HUES64 (cell line): ENCODE measurements at regions not wholly inside any gene's neighbourhood (a gene's known extent, or its start where the extent isn't known, plus 50 kb on each side); places are given as distances from the start of the nearest gene placed in this dataset.

Experiments used
- H3K27ac ChIP-seq: 2 replicates; pipeline ENCODE4 v1.7.0; 2013; ENCODE audit warnings: low read depth, low read length, inconsistent platforms
- H3K27me3 ChIP-seq: 2 replicates; pipeline ENCODE4 v1.6.1; 2013; ENCODE audit warnings: mild to moderate bottlenecking, low read length; ENCODE audit not compliant: insufficient read depth
- H3K36me3 ChIP-seq: 2 replicates; pipeline ENCODE4 v1.6.1; 2013; ENCODE audit warnings: mild to moderate bottlenecking, low read length; ENCODE audit not compliant: insufficient read depth
- H3K4me1 ChIP-seq: 2 replicates; pipeline ENCODE4 v1.6.1; 2013; ENCODE audit warnings: mild to moderate bottlenecking, low read length, moderate library complexity; ENCODE audit not compliant: insufficient read depth
- H3K4me3 ChIP-seq: 2 replicates; pipeline ENCODE4 v1.5.1; 2013; ENCODE audit warnings: mild to moderate bottlenecking, low read length, moderate library complexity
- H3K9ac ChIP-seq: 2 replicates; pipeline ENCODE4 v1.6.1; 2013; ENCODE audit warnings: mild to moderate bottlenecking, low read depth, low read length
- H3K9me3 ChIP-seq: 2 replicates; pipeline ENCODE4 v1.6.1; 2013; ENCODE audit warnings: low read depth, low read length; ENCODE audit not compliant: insufficient read depth
- WGBS: fragments of 150-250, 120-280 bp; methylation state at CpG from one replicate; pipeline ENCODE4 v1.1.7; 2013; ENCODE audit warnings: missing lambda C conversion rate; 5-methylcytosine and 5-hydroxymethylcytosine counted together

DNA sequence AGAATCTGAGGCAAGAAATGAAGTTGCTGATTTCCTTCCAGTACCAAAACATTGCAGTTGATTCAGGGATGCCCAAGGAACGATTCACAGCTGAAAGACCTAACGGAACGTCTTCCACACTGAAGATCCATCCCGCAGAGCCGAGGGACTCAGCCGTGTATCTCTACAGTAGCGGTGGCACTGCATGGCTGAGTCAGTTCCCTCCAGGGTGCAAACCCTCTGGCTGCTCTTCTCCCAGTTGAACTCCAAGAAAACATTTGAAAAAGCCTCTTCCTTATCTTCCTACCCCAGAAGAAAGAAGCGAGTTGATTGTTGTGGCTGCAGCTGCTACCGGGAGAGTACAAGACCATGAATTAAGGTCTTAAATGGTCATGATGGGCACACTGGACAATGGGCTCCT is 147.1 kb upstream of the PRSS1 start:
- 92% methylated on average over 9 of the region's 9 CpGs for WGBS
- H3K27me3 ChIP-seq: peaks cover 5% of the 10 kb centered on the region; the same call in 1 of the 2 replicates
- H3K4me3 ChIP-seq: no peak overlapping the region
- H3K9me3 ChIP-seq: no peaks in the 10 kb centered on the region
- no peaks in the 10 kb centered on the region for H3K4me1 ChIP-seq
- no peak overlapping the region for H3K9ac ChIP-seq
- H3K36me3 ChIP-seq: no peaks in the 10 kb centered on the region
- no peak overlapping the region for H3K27ac ChIP-seq

- WGBS: 90% methylated on average over 6 of the region's 6 CpGs
- H3K27ac ChIP-seq: no peak overlapping the region
- no peak overlapping the region for H3K4me3 ChIP-seq
- H3K9ac ChIP-seq: no peak overlapping the region
- H3K9me3 ChIP-seq: no peaks in the 10 kb centered on the region
- H3K4me1 ChIP-seq: no peaks in the 10 kb centered on the region
- H3K27me3 ChIP-seq: no peaks in the 10 kb centered on the region
- no peaks in the 10 kb centered on the region for H3K36me3 ChIP-seq
Observed at GRCh38 chr7:142598297-142598696, 151.0 kb upstream of the PRSS1 start.

- Histone ChIP-seq H3K4me3 (no peak overlapping the region), H3K4me1 (no peaks in the 10 kb centered on the region), H3K27me3 (no peaks in the 10 kb centered on the region), H3K9me3 (no peaks in the 10 kb centered on the region), H3K36me3 (no peaks in the 10 kb centered on the region), H3K27ac (no peak overlapping the region), H3K9ac (no peak overlapping the region)
- WGBS: 93% methylated on average over 4 of the region's 4 CpGs
Observed at GRCh38 chr7:142597547-142597946, 151.7 kb upstream of the PRSS1 start.

- Histone ChIP-seq H3K9me3 (no peaks in the 10 kb centered on the region), H3K4me1 (no peaks in the 10 kb centered on the region), H3K36me3 (no peaks in the 10 kb centered on the region), H3K4me3 (no peak overlapping the region), H3K27me3 (no peaks in the 10 kb centered on the region), H3K9ac (no peak overlapping the region), H3K27ac (no peak overlapping the region)
- 97% methylated on average over 4 of the region's 4 CpGs for WGBS
Observed at GRCh38 chr7:142595816-142596516, 153.3 kb upstream of the PRSS1 start.

DNA sequence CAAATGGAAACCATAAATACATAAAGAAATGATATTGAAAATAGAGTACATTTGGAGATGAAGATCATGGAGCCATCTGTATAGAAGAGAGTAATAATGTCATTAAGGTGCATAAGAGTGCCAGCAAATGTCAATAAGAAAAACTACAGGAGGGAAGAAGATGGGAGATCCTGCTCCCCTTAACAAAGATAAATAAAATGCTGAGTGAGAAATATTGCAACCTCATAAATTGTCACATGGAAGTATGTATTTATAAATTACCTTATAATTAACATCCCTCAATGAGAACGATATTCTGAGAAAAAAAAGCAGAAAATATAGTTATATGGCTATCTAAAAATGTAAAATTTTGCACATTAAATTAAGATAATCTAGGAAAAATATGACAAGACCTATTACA is 155.2 kb upstream of the PRSS1 start:
- Histone ChIP-seq H3K4me3 (no peak overlapping the region), H3K27ac (no peak overlapping the region), H3K9me3 (no peaks in the 10 kb centered on the region), H3K27me3 (no peaks in the 10 kb centered on the region), H3K4me1 (no peaks in the 10 kb centered on the region), H3K36me3 (no peaks in the 10 kb centered on the region), H3K9ac (no peak overlapping the region)
- WGBS: no CpG with 5 or more reads among the region's 1 CpG

- WGBS: 95% methylated on average over 4 of the region's 4 CpGs
- Histone ChIP-seq H3K9me3 (no peaks in the 10 kb centered on the region), H3K4me1 (no peaks in the 10 kb centered on the region), H3K4me3 (no peak overlapping the region), H3K27ac (no peak overlapping the region), H3K9ac (no peak overlapping the region), H3K36me3 (no peaks in the 10 kb centered on the region), H3K27me3 (no peaks in the 10 kb centered on the region)
Observed at GRCh38 chr7:142593106-142593505, 156.2 kb upstream of the PRSS1 start.

- WGBS: 92% methylated on average over 3 of the region's 3 CpGs
- Histone ChIP-seq H3K27me3 (no peaks in the 10 kb centered on the region), H3K4me1 (no peaks in the 10 kb centered on the region)
Observed at GRCh38 chr7:142592664-142593063, 156.6 kb upstream of the PRSS1 start.

GRCh38 chr7:142592231-142592630 is 157.0 kb upstream of the PRSS1 start:
- 96% methylated on average over 2 of the region's 2 CpGs for WGBS
- H3K4me1 ChIP-seq: no peaks in the 10 kb centered on the region

More at GRCh38 chr7:142592664-142593063, 156.6 kb upstream of the PRSS1 start:
- no peak overlapping the region for H3K27ac ChIP-seq
- H3K9me3 ChIP-seq: no peaks in the 10 kb centered on the region
- H3K36me3 ChIP-seq: no peaks in the 10 kb centered on the region
- H3K4me3 ChIP-seq: no peak overlapping the region
- H3K9ac ChIP-seq: no peak overlapping the region

DNA sequence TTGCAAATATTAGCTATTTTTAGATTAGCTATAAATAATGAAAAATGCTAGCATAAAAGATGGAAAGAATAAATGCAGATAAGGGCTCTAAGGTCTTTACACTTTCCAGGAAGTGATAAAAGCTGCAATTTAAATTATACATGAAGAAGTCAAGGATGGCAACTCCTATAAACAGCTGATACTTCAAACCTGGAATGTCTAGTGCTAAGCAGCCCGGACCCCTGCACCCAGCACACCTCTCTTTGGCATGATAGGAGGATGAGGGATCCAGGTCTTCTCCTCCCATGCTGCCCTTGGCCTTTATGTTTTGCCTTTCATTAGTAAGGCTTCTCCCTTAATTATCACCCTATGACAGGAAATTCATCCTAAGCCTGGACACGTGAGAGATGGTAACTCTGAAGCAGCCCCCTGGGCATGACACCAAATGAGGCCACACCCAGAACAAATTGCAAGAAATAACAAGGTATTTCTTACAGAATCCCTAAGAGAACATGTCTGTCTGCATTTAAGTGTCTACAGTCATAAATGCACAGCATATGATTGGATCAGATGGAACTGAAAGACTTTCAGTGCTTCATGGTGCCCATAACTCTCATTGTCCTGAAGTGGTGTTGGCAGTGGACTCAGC is 158.3 kb upstream of the PRSS1 start:
- H3K4me1 ChIP-seq: no peaks in the 10 kb centered on the region
- H3K4me3 ChIP-seq: no peak overlapping the region
- WGBS: 83% methylated on average over 2 of the region's 2 CpGs
- no peaks in the 10 kb centered on the region for H3K9me3 ChIP-seq
- H3K27me3 ChIP-seq: no peaks in the 10 kb centered on the region
- no peaks in the 10 kb centered on the region for H3K36me3 ChIP-seq
- H3K27ac ChIP-seq: no peak overlapping the region
- H3K9ac ChIP-seq: no peak overlapping the region

More at GRCh38 chr7:142592231-142592630, 157.0 kb upstream of the PRSS1 start:
- Histone ChIP-seq H3K9me3 (no peaks in the 10 kb centered on the region), H3K36me3 (no peaks in the 10 kb centered on the region), H3K27ac (no peak overlapping the region), H3K9ac (no peak overlapping the region), H3K27me3 (no peaks in the 10 kb centered on the region), H3K4me3 (no peak overlapping the region)

DNA sequence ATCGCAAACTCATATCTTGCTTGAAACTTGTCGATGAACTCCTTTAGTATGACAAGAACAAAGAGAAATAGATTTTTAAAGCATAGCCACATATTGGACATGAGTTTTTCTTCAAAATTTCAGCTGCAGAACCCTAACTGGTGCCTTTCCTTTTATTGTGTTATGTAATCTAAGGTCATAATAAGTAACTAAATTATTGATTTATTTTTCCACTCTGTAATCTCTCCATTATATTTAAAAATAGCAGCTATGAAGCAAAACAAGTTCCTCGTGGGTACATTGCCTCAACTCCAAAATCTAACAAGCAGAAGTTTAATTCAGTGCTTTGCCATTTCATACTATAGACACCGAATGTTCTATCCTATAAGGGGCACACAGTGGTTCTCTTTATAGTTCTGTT is 159.2 kb upstream of the PRSS1 start:
- Histone ChIP-seq H3K27ac (no peak overlapping the region), H3K36me3 (no peaks in the 10 kb centered on the region), H3K9ac (no peak overlapping the region), H3K4me1 (no peaks in the 10 kb centered on the region), H3K27me3 (no peaks in the 10 kb centered on the region), H3K4me3 (no peak overlapping the region), H3K9me3 (no peaks in the 10 kb centered on the region)
- 95% methylated on average over 4 of the region's 4 CpGs for WGBS

DNA sequence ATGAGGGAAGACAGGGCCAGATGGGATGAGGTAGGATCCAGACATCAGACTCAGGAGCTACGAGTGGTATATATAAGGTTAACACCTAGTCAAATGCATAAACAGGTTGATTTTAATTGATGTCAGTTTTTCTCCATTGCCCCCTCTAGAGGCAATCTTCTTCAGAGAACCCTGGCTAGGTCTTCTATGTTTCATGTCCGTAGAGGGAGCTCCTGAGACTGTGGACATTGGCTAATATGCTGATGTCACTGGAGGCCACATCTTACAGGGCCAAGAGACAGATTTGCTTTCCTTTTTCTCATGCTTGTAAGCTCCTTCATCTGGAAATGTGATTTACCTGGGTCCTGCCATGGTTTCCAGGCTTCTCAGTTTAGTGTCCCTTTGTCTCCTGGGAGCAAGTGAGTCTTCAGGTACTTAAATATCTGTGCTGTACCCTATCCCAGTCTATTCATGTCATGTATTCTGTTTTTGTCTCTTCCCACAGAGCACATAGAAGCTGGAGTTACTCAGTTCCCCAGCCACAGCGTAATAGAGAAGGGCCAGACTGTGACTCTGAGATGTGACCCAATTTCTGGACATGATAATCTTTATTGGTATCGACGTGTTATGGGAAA is 161.6 kb upstream of the PRSS1 start:
- 68% methylated on average over 5 of the region's 5 CpGs for WGBS
- Histone ChIP-seq H3K27ac (no peak overlapping the region), H3K36me3 (no peaks in the 10 kb centered on the region), H3K27me3 (no peaks in the 10 kb centered on the region), H3K4me3 (no peak overlapping the region), H3K4me1 (peaks cover 14% of the 10 kb centered on the region), H3K9me3 (no peaks in the 10 kb centered on the region), H3K9ac (no peak overlapping the region)
